ENCODE measurements at regions not wholly inside any gene's neighbourhood (a gene's known extent, or its start where the extent isn't known, plus 50 kb on each side); places are given as distances from the start of the nearest gene placed in this dataset.

DNA sequence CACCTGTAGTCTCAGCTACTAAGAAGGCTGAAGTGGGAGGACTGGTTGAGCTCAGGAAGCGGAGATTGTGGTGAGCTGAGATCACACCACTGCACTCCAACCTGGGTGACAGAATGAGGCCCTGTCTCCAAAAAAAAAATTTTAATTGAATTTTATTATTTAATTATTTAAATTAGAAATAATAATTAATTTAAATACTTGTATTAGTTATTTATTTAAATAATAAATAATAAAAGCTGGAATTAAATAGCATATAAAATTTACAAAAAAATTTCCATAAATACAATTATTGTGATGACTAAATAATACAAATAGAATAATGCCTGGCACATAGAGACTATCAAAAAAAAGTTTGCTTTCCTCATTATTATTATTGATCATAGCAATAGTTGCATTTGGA, 371.5 kb downstream of the KCNA4 start:
- Histone ChIP-seq H3K27me3 (ENCODE audit: insufficient read depth, low read length) (no peaks in the 10 kb centered on the region), H3K27ac (ENCODE audit: low read depth, low read length) (no peak overlapping the region), H3K9me3 (ENCODE audit: control insufficient read depth in 1 of 2, insufficient read depth in 1 of 2, low read depth in 1 of 2, low read length in 2 of 2) (no peaks in the 10 kb centered on the region), H3K4me1 (ENCODE audit: control insufficient read depth in 1 of 2, insufficient read depth in 2 of 2, low read length in 2 of 2) (no peaks in the 10 kb centered on the region), H3K4me3 (replicated peaks in 1 of 2; ENCODE audit: low read depth in 1 of 2, low read length in 2 of 2) (no peak overlapping the region), H2AFZ (ENCODE audit: low read depth, low read length, poor library complexity, severe bottlenecking) (no peak overlapping the region), H3K79me2 (ENCODE audit: insufficient read depth, low read length) (no peaks in the 10 kb centered on the region), H3K36me3 (ENCODE audit: control insufficient read depth in 1 of 2, insufficient read depth in 2 of 2, low read length in 2 of 2) (no peaks in the 10 kb centered on the region), H3K4me2 (ENCODE audit: low read length) (no peak overlapping the region), H3K9ac (ENCODE audit: low read length) (no peak overlapping the region), H4K20me1 (ENCODE audit: insufficient read depth) (no peaks in the 10 kb centered on the region), H3K9me2 (ENCODE audit: insufficient read depth) (no peaks in the 10 kb centered on the region)
- no peak for DNase-seq (ENCODE audit: low read depth, low spot score)
- POLR2A ChIA-PET: no interaction called here
- RAD21 ChIA-PET (ENCODE audit: low non-redundant PET in 1 of 2, low total read pairs in 2 of 2, uncharacterized antibody in 2 of 2, unreplicated experiment in 2 of 2): no interaction called here
- TF ChIP-seq, protein P1, sequence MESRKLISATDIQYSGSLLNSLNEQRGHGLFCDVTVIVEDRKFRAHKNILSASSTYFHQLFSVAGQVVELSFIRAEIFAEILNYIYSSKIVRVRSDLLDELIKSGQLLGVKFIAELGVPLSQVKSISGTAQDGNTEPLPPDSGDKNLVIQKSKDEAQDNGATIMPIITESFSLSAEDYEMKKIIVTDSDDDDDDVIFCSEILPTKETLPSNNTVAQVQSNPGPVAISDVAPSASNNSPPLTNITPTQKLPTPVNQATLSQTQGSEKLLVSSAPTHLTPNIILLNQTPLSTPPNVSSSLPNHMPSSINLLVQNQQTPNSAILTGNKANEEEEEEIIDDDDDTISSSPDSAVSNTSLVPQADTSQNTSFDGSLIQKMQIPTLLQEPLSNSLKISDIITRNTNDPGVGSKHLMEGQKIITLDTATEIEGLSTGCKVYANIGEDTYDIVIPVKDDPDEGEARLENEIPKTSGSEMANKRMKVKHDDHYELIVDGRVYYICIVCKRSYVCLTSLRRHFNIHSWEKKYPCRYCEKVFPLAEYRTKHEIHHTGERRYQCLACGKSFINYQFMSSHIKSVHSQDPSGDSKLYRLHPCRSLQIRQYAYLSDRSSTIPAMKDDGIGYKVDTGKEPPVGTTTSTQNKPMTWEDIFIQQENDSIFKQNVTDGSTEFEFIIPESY (IDR thresholded peaks at IDR 0.05; ENCODE audit: extremely low read depth, insufficient replicate concordance, low read length): no peak
- TF ChIP-seq YY1 (IDR thresholded peaks at IDR 0.05; ENCODE audit: extremely low read depth, insufficient replicate concordance, low read depth, low read length) (no peak), ZNF274 (IDR thresholded peaks at IDR 0.05; ENCODE audit: low read depth, low read length) (no peak)
- intact Hi-C loops (cut with micrococcal nuclease): no loop called here
- CTCF ChIA-PET: no interaction called here
- no peak for ATAC-seq
- no TSS peak for BruUV-seq (replicated peaks)

DNA sequence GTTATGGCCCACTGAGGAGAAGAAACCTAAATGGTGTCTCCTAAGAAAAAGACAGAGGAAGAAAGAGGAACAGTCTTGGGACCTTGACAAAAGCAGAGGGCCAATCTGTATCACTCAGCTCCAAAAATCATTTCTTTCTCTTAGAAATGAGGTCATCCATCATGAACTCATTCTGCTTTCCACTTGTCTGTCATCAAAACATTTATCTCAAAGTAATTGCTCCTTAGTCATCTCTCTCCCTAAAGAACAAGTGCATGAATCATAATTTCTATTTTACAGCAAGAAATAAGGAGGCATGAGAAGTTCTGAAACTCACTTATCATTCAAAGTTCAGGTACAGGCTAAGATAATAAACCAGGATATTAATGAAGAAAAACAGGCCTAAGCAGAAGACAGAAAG, 375.6 kb downstream of the KCNA4 start:
- H3K79me2 ChIP-seq (ENCODE audit: insufficient read depth, low read length): no peaks in the 10 kb centered on the region
- H3K9ac ChIP-seq (ENCODE audit: low read length): no peak overlapping the region
- no peaks in the 10 kb centered on the region for H3K4me1 ChIP-seq (ENCODE audit: control insufficient read depth in 1 of 2, insufficient read depth in 2 of 2, low read length in 2 of 2)
- DNase-seq (ENCODE audit: low read depth, low spot score) (no peak), ATAC-seq (no peak)
- intact Hi-C loops (cut with micrococcal nuclease): no loop called here
- H3K4me2 ChIP-seq (ENCODE audit: low read length): no peak overlapping the region
- H3K27me3 ChIP-seq (ENCODE audit: insufficient read depth, low read length): no peaks in the 10 kb centered on the region
- H4K20me1 ChIP-seq (ENCODE audit: insufficient read depth): no peaks in the 10 kb centered on the region
- H3K9me3 ChIP-seq (ENCODE audit: control insufficient read depth in 1 of 2, insufficient read depth in 1 of 2, low read depth in 1 of 2, low read length in 2 of 2): no peaks in the 10 kb centered on the region
- no peaks in the 10 kb centered on the region for H3K36me3 ChIP-seq (ENCODE audit: control insufficient read depth in 1 of 2, insufficient read depth in 2 of 2, low read length in 2 of 2)
- H3K27ac ChIP-seq (ENCODE audit: low read depth, low read length): no peak overlapping the region
- no peaks in the 10 kb centered on the region for H3K9me2 ChIP-seq (ENCODE audit: insufficient read depth)
- POLR2A ChIA-PET: no interaction called here
- BruUV-seq (replicated peaks): no TSS peak
- CTCF ChIA-PET: no interaction called here
- no peak overlapping the region for H2AFZ ChIP-seq (ENCODE audit: low read depth, low read length, poor library complexity, severe bottlenecking)
- no peak for TF ChIP-seq POLR2A (IDR thresholded peaks at IDR 0.05; ENCODE audit: borderline replicate concordance, extremely low read depth, insufficient read depth, insufficient read length)
- no peak for TF ChIP-seq ZFX (IDR thresholded peaks at IDR 0.05)
- TF ChIP-seq, protein P2, sequence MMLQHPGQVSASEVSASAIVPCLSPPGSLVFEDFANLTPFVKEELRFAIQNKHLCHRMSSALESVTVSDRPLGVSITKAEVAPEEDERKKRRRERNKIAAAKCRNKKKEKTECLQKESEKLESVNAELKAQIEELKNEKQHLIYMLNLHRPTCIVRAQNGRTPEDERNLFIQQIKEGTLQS (IDR thresholded peaks at IDR 0.05): no peak
- TF ChIP-seq SRF (IDR thresholded peaks at IDR 0.05; ENCODE audit: low read depth): no peak
- no peak for TF ChIP-seq RAD21 (IDR thresholded peaks at IDR 0.05; ENCODE audit: low read depth)
- no peak for TF ChIP-seq JUND (IDR thresholded peaks at IDR 0.05)
- TF ChIP-seq SP1 (IDR thresholded peaks at IDR 0.05; ENCODE audit: low read depth): no peak
- TF ChIP-seq CEBPB (IDR thresholded peaks at IDR 0.05; ENCODE audit: low read depth): no peak
- TF ChIP-seq SIN3A (IDR thresholded peaks at IDR 0.05; ENCODE audit: low read depth): no peak
- no peak for TF ChIP-seq EZH2phosphoT487 (IDR thresholded peaks at IDR 0.05; ENCODE audit: borderline replicate concordance)
- no peak for TF ChIP-seq ZNF274 (IDR thresholded peaks at IDR 0.05; ENCODE audit: low read depth, low read length)
- no peak overlapping the region for H3K4me3 ChIP-seq (replicated peaks in 1 of 2; ENCODE audit: low read depth in 1 of 2, low read length in 2 of 2)
- RAD21 ChIA-PET (ENCODE audit: low non-redundant PET in 1 of 2, low total read pairs in 2 of 2, uncharacterized antibody in 2 of 2, unreplicated experiment in 2 of 2): no interaction called here
